GM12891 (cell line): ENCODE measurements at regions not wholly inside any gene's neighbourhood (a gene's known extent, or its start where the extent isn't known, plus 50 kb on each side); places are given as distances from the start of the nearest gene placed in this dataset.
"Not testable (repeated sequence)": the region's sequence is repeated elsewhere in the genome, so short reads cannot be mapped to it uniquely, and the experiment has no call there.

Experiments used
- POLR2A ChIP-seq: IDR thresholded peaks from 2 replicates; pipeline ENCODE4 v1.6.1; 2011; ENCODE audit warnings: low read depth, low read length, control low read depth
- POLR2AphosphoS5 ChIP-seq: IDR thresholded peaks from 2 replicates; pipeline ENCODE4 v1.6.1; 2011; ENCODE audit warnings: low read depth, low read length, control low read depth
- SPI1 ChIP-seq: IDR thresholded peaks from 2 replicates; pipeline ENCODE4 v1.6.1; 2011; ENCODE audit warnings: low read depth, low read length, control low read depth
- TAF1 ChIP-seq: IDR thresholded peaks from 2 replicates; pipeline ENCODE4 v1.6.1; 2011; ENCODE audit warnings: low read depth, low read length, control low read depth

DNA sequence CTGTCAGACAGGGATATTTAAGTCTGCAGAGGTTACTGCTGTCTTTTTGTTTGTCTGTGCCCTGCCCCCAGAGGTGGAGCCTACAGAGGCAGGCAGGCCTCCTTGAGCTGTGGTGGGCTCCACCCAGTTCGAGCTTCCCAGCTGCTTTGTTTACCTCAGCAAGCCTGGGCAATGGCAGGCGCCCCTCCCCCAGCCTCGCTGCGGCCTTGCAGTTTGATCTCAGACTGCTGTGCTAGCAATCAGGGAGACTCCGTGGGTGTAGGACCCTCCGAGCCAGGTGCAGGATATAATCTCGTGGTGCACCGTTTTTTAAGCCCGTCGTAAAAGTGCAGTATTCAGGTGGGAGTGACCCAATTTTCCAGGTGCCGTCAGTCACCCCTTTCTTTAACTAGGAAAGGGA, 78.4 kb upstream of the HAPLN1 start:
- TF ChIP-seq TAF1, POLR2AphosphoS5, POLR2A, SPI1: not testable (repeated sequence)
